Stimulated activated CD8-positive, alpha-beta memory T cell treated with anti-CD3 and anti-CD28 coated beads, Interleukin-15, amount 100 ng/mL, for 4 hours (primary cell): ENCODE measurements at regions not wholly inside any gene's neighbourhood (a gene's known extent, or its start where the extent isn't known, plus 50 kb on each side); places are given as distances from the start of the nearest gene placed in this dataset.

Experiments
- DNase-seq, 2 donors: peaks; one replicate each; pipeline ENCODE4 v3.0.0-alpha.2; 2020; ENCODE audit warnings: low read depth in 2 of 2

DNA sequence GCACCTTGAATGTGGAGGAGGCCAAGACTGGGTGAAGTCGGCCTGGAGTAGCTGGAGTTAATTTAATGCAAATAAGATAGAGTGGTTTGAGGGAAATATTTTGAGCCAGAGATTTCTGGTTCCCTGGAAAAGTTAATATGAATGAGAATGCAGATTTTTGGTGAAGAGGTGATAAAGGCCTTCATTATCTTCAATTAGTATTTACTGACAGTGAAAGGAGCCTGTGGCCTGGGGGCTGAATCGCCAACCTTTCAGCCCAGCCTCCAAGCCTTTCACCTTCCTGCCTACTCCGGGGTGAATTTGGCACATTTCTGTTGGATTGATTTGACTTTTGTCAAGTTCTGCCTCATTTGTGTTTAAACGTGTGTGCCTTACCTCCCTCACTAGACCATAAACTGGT, 147.8 kb downstream of the SOX2 start:
- no peak for DNase-seq

DNA sequence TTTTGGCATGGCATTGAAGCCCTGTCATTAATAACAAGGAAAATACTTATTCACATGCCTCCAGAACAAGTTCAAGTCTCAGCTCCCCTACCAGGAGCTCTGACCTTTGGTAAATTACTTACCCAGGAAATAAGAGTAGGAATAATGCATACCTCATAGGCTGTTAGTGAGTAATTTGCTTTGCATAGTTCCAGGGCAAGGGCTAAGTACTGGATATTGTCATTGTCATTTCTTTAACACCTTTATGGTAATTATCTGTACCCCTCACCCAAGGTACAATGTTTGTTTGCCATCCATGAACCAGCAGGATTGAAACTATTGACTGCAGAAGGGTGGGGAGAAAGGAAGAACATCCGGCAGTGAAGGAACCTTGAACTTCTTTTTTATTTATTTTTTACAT, 148.5 kb downstream of the SOX2 start:
- no peak for DNase-seq

DNA sequence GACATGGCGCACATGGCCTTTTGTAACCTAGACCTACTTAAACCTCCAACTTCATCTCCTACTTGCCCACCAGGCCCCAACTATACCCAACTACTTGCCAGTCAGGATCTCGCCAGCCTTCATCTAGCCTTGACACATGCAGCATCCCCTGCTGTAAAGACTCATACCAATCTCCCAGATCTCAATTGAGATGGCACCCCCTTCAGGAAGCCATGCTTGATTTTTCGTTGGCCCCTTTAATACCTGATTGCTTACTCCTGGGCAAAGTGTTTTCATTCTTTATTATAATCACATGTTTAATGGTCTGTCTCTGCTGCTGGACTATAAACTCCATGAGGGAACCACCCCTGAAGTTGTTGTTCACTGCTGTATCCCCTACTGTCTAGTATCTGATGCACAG, 150.8 kb downstream of the SOX2 start:
- no peak for DNase-seq

DNA sequence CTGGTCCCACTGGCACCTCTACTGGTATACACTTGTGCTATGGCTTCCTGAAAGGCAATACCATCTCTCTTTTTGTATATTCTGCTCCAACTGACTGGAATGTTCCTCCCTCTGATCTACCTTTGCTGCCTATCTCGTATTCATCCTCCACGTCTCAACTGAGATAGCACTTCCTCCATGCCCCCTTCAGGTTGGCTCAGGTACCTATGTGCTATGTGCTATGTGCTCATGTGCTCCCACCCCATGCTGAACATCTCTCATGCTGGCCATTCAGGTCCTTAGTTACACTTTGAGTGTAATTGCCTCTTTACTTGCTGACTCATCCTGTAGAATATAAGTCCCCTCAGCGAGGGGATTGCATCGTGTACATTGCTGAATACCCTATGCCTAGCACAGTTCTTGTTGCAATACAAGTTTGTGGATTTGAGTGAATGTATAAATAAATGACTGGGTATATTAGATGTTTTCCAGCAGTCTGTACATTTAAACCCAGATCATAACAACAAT, 156.9 kb downstream of the SOX2 start:
- no peak for DNase-seq

DNA sequence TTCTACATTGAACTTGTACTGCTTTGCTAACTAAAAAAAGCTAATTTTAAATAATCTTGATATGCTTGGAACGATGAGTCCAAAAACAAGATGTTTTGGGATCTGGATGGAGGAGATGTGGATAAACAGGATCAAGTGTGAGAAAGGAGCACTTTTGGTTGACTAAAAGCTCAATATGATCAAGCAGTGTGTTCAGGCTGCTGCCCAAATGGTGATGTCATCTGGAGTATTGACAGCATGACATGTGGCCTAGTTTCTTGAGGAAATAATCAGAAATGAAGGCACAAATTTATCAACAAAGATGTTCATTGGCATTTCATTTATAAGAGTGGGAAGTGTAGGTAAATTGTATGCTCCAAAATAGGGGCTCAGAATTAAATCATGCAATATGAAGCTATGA, 161.2 kb downstream of the SOX2 start:
- DNase-seq, result no peak

DNA sequence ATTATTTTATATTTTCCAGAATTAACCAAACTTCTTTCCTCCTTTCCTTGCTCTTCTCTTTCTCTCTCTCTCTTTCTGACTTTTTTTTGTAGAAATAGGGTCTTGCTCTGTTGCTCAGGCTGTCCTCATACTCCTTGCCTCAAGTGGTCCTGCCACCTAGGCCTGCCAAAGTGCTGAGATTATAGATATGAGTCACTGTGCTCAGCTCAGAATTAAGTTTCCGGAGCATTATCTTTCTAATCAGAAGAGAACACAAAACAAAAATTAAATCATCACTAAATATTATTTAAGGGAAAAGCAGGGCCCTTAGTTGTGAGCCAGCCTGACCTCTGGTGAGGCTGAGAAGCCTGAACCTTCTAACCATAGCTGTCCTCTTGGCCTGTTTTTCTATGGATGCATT, 168.2 kb downstream of the SOX2 start:
- DNase-seq, result no peak

DNA sequence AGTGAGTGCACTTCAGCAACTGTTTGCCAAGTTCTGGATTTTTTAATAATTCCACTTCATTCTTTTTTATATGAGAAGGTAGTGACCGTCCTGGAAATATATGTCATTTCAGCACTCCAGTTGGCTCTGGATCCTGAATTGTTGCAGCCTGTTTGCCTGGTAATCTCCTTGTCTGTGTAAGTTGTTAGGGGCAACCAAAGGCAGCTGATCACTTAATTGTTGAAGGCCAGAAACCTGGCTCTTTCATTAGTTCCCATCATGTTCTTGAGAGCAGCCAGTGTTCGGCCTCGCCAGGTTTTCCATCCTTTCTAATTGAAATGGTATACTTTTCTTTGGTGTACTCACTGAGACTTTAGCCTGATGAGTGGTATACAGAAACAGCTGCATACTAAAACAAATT, 168.6 kb downstream of the SOX2 start:
- no peak for DNase-seq

DNA sequence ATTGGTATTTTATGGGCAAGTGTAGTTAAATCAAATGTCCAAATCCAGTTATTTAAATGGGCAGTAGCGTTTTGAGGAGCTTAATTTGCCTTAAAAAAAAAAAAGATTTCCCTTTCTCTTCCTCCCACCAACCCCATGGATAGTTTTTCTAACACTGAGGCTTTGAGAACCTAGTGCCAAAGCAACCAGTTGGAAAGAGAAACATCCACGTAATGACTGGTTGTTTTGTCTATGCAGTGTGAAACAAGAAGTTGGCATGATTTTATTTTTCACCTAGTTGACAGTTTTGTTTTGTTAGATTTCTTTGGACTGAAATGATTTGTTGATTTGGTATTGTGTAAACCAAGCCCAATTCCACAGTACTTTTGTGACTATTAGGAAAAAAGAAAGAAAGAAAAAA, 170.0 kb downstream of the SOX2 start:
- no peak for DNase-seq

DNA sequence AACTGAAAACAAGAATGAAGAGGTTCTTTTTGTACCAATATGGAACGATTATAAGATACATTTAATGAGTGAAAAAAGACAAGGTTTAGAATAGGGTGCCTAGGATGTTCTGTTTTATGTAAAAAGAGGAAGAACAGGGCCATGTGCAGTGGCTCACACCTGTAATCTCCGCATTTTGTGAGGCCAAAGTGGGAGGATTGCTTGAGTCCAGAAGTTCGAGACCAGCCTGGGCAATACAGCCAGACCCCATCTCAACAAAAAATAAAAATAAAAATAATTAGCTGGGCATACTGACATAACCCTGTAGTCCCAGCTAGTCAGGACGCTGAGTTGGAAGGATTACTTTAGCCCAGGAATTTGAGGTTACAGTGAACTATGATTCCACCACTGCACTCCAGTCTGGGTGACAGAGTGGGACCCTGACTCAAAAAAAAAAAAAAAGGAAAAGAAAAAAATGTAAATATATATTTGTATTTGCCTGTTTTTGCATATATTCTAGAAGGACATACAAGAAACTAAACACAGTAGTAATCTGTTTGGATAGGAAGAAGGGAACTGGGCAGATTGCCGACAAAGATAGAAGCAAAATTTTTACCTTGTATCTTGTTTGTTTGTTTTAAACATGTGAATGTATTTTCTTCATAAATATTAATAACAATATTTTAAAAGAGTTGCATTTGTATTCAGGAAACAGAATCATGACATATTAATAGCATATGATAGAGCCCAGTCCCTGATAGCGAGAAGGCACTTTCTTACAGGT, 174.3 kb downstream of the SOX2 start:
- no peak for DNase-seq

DNA sequence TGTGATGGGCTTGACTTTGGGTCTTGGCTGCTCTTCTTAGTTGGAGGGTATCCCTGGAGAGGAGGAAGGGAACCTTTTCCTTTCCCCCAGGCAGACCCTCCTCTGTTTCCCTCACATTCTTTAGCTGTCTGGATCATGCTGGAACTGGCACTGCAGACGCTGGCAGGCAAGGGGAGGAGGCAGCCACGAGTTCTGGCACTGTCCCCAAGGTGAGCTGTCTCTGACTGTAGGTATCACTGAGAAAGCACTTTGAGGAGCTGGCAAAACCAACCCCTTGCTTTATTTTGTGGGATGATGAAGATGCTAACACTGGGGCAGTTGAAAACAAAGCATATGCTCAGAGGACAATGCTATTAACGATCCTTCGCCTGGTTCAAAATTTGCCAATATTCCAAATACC, 175.0 kb downstream of the SOX2 start:
- DNase-seq, result no peak

DNA sequence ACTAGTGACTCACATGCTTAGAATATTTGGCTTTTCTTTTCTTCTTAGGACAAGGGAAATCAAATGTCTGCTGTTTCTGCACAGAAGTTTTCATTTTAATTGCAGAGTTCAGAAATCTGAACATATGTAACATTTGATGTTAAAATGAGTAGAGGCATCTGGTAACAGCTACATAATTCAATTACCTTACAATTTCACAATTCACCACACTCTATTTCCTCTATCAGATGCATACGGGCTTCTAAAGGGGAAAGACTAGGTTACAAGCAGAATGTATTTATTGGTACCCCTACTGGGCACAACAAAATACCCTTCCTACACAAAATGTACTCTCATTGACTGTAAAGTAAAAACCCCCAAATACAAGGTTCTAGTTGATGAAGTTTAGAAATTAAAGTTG, 176.0 kb downstream of the SOX2 start:
- no peak for DNase-seq

DNA sequence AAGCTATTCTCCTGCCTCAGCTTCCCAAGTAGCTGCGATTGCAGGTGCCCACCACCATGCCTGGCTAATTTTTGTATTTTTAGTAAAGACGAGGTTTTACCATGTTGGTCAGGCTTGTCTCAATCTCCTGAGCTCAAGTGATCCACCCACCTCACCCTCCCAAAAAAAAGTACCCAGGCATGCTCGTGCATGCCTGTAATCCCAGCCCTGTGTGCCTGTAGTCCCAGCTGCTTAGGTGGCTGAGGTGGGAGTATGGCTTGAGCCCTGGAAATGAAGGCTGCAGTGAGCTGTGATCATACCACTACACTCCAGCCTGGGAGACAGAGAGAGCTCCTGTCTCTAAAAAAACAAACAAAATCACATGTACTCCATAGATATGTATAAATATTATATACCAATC, 176.5 kb downstream of the SOX2 start:
- DNase-seq, result no peak

DNA sequence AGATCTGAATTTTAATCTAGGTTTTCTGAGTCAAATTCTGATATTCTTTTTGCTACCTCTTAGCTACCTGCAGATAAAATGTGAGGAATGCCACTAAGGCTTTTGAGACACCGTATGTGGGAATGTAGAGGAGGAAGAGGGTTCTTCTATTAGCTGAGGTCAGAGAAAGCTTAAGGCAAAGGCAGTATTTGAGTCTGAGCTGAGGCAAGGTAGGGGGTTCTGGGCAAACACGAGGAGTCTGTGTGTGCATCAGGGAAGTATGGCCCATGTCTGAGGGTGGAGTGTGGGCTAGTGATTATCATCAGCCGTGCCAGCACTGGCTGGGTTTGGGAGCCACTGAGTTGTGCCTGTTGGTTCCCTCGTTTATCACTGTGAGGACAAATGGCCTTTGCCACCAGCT, 181.1 kb downstream of the SOX2 start:
- DNase-seq, result no peak

DNA sequence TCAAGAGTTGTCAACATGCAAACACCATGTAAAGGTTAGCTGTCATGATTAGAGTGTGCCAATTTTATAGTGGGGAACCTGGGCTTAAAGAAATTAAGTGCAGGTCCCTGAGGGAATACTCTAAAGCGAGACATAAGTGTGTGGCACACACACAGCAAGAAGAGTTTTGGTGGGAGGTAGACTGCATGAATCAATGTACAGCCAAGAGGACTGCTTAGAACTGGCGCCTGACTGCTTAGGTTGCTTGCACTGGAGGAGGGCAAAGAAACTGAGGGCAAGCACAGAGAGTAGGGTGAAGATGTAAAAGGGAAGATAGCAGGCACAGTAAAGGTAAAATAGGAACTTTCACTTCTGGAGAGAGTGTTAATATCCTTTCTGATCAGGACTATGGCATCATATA, 184.9 kb downstream of the SOX2 start:
- DNase-seq, result no peak

DNA sequence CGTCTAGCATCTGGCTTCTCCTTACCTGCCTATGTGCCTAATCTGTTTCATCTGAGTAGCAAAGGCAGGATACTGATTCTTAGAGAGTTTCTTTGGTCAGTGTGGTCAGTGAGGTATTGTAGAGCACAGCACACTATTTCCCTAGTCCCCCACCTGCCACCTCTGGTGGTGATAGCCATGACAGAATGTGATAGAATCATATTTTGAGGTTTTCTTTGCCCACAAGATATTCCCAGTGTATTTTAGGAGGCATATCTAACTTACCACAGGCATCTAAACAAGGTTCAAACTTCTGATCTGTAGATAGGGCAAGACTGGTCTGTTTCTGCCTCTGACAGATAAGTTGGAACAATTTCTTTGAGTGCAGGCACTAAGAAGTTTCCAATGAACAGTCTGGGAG, 188.0 kb downstream of the SOX2 start:
- DNase-seq, result no peak

DNA sequence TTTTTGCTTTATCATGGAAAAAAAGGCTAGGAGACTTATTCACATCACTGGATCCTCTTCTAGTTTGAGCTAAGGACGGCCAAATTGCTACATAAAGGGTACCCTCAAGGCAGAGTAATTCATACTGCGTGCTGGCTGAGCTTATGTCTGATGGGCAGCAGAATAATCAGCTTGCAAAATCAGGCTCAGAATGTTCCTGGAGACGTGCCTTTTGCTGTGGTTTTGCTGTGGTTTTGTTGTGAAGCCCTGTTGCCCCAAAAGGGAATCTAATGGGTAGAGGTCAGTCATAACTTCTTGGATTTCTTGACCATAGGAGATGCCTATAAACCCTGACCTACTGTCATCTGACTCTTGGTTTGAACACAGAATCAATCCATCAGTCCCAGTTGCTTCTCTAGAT, 189.9 kb downstream of the SOX2 start:
- DNase-seq, result no peak

DNA sequence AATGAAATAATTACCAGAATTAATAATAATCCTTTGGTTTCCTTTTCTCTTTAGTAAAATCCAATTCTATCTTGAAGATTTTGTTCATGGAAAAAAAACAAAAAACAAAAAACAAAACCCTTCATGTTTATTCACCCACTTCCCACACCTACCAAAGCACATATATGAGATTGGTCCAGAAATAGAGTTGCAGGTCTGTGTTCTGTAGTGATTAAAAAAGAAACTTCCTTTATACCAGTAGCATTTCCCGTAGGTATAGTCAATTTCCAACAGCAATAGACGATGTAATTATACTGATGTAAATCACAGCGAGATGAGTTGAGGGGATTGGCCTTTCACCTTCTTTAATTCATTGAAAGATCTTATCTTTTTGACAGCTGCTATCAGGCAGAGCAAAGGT, 194.6 kb downstream of the SOX2 start:
- DNase-seq, result no peak

DNA sequence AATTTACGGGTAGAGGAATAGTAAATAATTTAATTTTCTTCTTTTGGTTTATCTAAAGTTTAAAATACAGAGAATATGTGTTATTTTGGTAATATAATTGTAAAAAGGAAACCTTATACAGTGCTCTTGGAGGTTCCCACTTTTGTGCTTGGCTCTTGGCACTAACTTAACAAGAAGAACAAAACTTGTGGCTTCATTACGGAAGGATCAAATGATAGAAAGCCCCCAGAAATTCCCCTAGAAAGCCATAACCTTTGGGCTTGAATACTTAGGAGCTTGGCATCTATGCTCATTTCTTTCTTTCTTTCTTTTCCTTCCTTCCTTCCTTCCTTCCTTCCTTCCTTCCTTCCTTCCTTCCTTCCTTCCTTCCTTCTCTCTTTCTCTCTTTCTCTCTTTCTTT, 197.5 kb downstream of the SOX2 start:
- no peak for DNase-seq

DNA sequence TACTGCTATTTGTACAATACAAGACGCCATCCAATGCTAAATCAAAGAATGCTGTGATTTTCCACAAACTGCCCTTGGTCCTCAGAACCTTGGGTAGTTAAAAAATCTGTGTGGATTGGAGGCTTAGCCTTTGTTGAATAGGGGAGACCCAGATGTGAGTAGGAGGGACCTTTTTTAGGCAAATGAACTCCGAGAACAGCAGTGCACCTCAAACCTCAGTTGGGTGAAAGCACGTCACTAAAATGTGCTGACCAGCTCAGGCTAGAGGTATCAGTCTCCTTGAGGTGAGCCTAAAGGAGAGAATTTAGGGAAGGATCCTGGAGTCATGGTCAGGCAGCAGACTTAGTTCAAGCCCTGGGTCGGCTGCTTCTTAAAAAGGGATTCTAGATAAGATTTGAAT, 200.7 kb downstream of the SOX2 start:
- no peak for DNase-seq

DNA sequence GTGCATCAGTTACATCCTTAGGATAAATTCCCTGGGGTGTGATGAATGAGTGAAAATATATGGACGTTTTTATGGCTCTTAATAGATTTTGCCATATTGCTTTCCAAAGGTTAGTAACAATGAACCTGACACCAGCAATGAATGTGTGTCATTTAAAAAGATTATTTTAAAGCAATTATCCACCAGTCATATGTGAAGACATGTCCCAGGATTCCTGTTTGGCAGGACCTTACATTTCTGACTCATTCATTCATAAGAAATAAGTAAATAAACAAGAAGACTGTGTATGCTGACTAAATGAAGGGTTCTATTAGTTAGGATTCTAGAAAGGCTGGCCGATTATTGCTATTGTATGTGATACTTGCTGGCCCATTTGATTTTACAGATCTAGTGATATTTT, 201.5 kb downstream of the SOX2 start:
- no peak for DNase-seq

DNA sequence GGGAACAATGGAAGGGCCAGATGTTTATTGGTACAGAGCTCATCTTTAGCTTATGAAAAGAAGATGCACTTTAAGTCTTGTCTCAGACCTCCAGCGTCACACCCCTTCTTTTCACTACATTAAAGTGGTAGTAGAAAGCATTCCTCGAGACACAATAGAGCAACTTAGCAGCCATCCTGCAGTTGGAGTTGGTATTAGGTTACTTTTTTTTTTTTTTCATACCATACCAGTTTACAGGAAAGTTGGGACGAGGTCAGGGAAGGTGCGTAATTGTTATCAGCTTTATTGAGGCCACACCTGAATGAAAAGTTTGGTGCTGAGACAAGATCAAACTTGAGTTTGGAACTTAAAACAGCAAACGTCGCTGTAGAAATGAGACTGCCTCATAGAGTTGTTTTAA, 203.8 kb downstream of the SOX2 start:
- no peak for DNase-seq

DNA sequence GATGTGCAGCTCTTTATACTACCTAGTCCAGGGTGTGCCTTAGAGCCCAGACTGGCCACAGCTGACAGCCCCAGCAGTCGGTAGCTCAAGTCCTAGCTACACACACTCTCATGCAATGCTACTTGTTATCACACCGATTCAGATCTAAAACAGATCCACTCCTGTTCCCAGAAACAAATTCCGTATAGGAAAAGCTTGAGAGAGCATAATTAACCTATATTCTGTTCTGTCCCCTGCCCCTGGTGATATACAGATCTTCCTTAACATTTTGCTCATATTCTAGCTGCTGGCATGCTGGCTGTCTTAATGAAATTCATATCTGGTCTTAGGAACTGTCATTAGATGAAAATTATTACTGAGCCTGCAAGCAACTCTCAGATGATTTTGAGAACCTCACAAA, 204.3 kb downstream of the SOX2 start:
- DNase-seq, result no peak

DNA sequence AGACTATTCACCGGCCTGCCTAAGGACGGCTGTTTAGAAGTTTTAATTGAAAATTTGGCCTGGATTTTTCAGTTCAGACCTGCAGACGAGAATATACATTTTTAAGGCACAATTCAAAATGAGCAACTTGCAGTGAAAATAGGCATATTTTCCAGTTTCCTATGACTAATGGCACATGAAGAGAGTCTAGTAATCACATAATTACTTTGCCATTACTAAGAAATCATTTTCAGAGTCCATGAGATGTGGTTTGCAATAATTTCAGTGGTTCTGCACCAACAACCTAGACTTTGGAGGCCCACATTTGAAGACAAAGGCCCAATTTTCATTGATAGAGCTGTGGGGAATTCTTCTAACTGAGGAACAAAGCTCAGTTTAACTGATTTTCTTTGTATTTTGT, 205.3 kb downstream of the SOX2 start:
- no peak for DNase-seq

DNA sequence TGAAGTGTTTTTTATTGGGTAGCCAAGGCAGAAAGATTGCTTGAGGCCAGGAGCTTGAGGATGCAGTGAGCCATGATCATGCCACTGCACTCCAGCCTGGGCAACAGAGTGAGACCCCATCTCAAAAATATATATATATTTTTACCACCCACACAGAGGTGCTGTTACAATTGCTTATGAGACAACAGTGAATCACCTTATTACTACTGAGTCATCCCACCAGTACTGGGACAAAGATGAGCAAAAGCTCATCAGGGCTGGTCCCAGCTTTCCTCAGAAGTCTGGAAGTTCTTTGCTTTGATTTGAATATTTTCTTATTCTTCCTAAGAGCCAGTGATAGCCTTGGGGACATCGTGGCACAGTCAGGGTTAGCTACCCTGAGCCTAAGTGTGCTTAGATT, 207.7 kb downstream of the SOX2 start:
- DNase-seq, result no peak
